ENCODE measurements at regions not wholly inside any gene's neighbourhood (a gene's known extent, or its start where the extent isn't known, plus 50 kb on each side); places are given as distances from the start of the nearest gene placed in this dataset.
"Not testable (repeated sequence)": the region's sequence is repeated elsewhere in the genome, so short reads cannot be mapped to it uniquely, and the experiment has no call there.

GRCh38 chr12:86647800-86648199 is 391.6 kb upstream of the MGAT4C start:
- DNase-seq = no peak

GRCh38 chr12:86634456-86635410 is 378.5 kb upstream of the MGAT4C start:
- DNase-seq = no peak

GRCh38 chr12:86627001-86627400 is 370.8 kb upstream of the MGAT4C start:
- no peak for DNase-seq

GRCh38 chr12:86623267-86623666 is 367.1 kb upstream of the MGAT4C start:
- no peak for DNase-seq

- DNase-seq = no peak
These were observed 365.8 kb upstream of the MGAT4C start for GRCh38 chr12:86621957-86622356.

GRCh38 chr12:86613311-86613710 is 357.1 kb upstream of the MGAT4C start:
- DNase-seq = no peak

- no peak for DNase-seq
These were observed 352.4 kb upstream of the MGAT4C start for GRCh38 chr12:86608638-86609037.

- DNase-seq = no peak
These were observed 345.5 kb upstream of the MGAT4C start for GRCh38 chr12:86601550-86602308.

- no peak for DNase-seq
These were observed 344.6 kb upstream of the MGAT4C start for GRCh38 chr12:86600664-86601231.

GRCh38 chr12:86597431-86597830 is 341.2 kb upstream of the MGAT4C start:
- no peak for DNase-seq

GRCh38 chr12:86590296-86590695 is 334.1 kb upstream of the MGAT4C start:
- DNase-seq = no peak

- no peak for DNase-seq
These were observed 318.0 kb upstream of the MGAT4C start for GRCh38 chr12:86574143-86574542.

- DNase-seq = no peak
These were observed 316.3 kb upstream of the MGAT4C start for GRCh38 chr12:86572455-86572854.

- DNase-seq = no peak
These were observed 308.8 kb upstream of the MGAT4C start for GRCh38 chr12:86565038-86565437.

GRCh38 chr12:86555491-86555890 is 299.3 kb upstream of the MGAT4C start:
- not testable (repeated sequence) for DNase-seq

GRCh38 chr12:86551146-86551571 is 295.0 kb upstream of the MGAT4C start:
- DNase-seq = no peak

GRCh38 chr12:86550218-86551145 is 294.3 kb upstream of the MGAT4C start:
- DNase-seq = no peak

GRCh38 chr12:86543716-86544115 is 287.5 kb upstream of the MGAT4C start:
- DNase-seq = no peak

GRCh38 chr12:86530996-86531655 is 274.9 kb upstream of the MGAT4C start:
- no peak for DNase-seq

GRCh38 chr12:86526060-86526595 is 269.9 kb upstream of the MGAT4C start:
- no peak for DNase-seq

- no peak for DNase-seq
These were observed 267.7 kb upstream of the MGAT4C start for GRCh38 chr12:86523844-86524243.

- no peak for DNase-seq
These were observed 265.7 kb upstream of the MGAT4C start for GRCh38 chr12:86521870-86522269.

Data from NCI-H526 (cell line).